Fibroblast of peridontal ligament (primary cell): ENCODE measurements at regions not wholly inside any gene's neighbourhood (a gene's known extent, or its start where the extent isn't known, plus 50 kb on each side); places are given as distances from the start of the nearest gene placed in this dataset.
"Not testable (repeated sequence)": the region's sequence is repeated elsewhere in the genome, so short reads cannot be mapped to it uniquely, and the experiment has no call there.

ENCODE experiments used
- DNase-seq: peaks from one replicate; pipeline ENCODE4 v3.0.0-alpha.2; 2010; ENCODE audit errors: extremely low read depth

- no peak for DNase-seq
Measured at GRCh38 chr9:75540185-75540584, 350.3 kb upstream of the PCSK5 start.

DNA sequence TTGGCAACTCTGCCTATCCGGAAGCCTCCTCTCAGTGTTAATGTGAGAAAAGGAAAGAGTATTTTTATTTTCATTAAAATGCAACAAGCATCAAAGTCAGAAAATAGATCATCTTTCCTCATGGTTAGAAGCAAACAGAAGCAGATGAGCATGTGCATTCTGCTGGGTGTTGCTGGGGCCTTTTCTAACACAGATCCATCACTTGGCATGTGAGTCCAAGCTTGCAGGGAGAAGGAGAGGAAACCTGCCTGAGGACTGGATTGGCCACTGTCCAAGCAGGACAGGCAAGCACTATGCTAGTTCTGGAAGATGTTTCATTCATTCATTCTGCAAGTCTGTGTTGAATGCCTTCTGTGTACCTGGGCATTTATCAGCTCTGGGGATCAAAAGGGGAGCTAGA is 348.7 kb upstream of the PCSK5 start:
- DNase-seq = no peak

- DNase-seq = no peak
Measured at GRCh38 chr9:75544815-75545214, 345.7 kb upstream of the PCSK5 start.

- DNase-seq = no peak
Measured at GRCh38 chr9:75545287-75545686, 345.2 kb upstream of the PCSK5 start.

- no peak for DNase-seq
Measured at GRCh38 chr9:75548871-75549270, 341.6 kb upstream of the PCSK5 start.

- DNase-seq = no peak
Measured at GRCh38 chr9:75551861-75552260, 338.6 kb upstream of the PCSK5 start.

GRCh38 chr9:75552941-75553340 is 337.5 kb upstream of the PCSK5 start:
- no peak for DNase-seq

- not testable (repeated sequence) for DNase-seq
Measured at GRCh38 chr9:75566813-75567212, 323.7 kb upstream of the PCSK5 start.

DNA sequence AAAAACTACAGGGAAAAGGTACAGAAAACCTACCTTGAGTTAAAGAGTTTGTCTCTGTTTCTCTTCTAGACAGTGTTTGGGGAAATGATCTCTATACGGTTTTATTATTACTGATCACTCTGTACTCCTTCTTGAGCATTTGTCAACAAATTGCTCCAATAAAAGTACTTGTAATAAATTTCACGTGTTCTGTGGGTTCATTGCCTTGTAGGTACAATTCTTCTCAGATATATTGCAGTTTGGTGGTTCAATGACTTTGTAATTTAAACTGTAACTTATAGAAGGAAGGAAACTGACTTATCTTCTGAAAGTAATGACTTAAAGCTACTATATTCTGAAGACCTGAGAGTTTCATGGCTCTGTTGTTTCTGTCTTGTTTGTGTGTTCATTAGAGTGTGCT is 319.9 kb upstream of the PCSK5 start:
- no peak for DNase-seq

DNA sequence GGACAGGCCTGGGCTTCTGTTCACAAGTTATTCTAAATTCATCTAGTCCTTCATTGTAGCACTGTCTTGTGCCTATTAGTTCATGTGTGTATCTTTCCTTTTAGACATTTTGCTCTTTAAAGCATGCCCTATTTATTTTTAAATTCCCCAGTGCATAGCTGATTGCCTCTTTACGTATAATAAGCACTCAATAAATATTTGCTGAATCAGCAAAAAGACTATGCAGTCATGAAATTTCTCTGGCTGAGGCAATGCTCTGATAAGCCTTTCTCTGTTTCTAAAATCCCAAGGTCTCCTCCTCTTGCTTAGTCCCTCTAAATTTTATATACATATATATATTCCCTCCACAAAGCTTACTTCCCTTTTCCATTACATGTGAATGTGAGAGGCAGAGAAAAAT is 315.9 kb upstream of the PCSK5 start:
- no peak for DNase-seq

DNA sequence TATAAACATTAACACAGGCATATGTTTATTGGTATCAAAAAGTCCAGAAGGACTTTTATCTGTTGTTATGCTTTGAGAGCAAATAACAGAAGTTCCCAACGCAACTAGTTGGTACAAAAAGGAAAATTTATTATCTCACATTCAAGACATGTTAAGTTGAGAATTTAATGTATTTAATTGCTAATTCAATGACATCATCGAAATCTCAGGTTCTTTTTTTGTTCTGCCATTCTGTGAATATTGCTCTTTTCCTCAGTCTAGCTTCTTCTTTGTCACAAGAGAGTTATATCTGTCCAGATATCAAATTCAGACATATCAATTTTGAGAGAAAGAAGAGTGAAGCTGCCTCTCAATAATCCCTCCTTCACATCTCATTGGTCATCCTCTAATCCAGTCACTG is 307.6 kb upstream of the PCSK5 start:
- no peak for DNase-seq

DNA sequence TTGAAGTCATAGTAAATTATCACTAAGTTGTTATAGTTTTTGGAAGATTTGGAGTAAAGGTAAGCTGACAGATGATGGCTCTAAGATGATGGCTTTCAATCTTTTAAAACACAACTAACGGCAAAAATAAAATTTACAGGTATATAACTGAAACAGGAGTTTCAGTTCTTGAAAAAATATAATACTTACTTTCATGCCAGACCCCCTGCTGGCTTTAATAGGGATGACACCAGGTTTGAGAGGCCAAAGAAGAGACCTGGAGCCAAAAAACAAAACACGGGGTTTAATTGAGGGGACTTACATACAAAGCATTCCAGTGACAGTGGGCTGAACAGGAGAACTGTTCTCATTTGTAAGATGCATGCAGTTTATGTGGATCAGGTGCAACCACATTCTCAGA is 301.7 kb upstream of the PCSK5 start:
- DNase-seq = no peak

GRCh38 chr9:75589497-75589896 is 301.0 kb upstream of the PCSK5 start:
- no peak for DNase-seq

DNA sequence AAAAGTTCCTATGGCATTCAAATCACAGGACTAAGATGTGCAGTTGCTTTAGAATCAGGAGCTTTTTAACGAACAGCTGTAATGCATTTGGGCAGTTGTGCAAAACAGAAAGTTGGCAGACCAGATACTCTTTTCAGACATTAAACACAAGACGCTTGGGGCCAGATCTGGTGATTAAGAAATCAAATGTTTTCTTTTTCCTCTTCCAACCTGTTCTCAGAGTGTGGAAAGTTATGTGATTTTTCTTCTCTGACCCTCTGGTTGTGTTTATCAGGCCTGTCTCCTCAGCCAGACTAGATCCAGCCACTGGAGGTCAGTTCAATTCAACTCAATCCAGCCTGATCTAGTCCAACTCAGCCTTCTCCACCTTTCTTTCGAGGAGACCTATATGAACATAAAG is 298.5 kb upstream of the PCSK5 start:
- DNase-seq = peak; percentile 0

DNA sequence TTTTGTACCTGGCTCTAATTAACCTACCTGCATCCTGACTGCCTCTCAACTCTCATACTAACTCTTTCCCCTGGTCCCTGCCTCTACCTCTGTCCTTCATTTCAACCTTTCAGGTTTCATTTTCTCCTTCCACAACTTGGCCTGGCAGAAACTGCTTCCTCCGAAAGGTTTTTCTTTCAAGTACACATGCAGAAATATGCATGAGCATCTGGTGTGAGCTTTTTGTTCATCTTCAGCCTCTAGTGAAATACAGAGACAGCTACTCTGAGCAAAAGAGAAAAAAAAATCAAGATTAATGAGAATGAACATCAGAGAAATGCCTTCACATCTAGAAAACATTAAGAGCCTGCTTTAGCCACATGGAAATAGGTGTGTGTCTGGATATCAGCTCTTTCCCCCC is 297.9 kb upstream of the PCSK5 start:
- DNase-seq = no peak

GRCh38 chr9:75593920-75594319 is 296.6 kb upstream of the PCSK5 start:
- DNase-seq = no peak

- DNase-seq = no peak
Measured at GRCh38 chr9:75599126-75599525, 291.3 kb upstream of the PCSK5 start.

- DNase-seq = no peak
Measured at GRCh38 chr9:75601280-75601679, 289.2 kb upstream of the PCSK5 start.

DNA sequence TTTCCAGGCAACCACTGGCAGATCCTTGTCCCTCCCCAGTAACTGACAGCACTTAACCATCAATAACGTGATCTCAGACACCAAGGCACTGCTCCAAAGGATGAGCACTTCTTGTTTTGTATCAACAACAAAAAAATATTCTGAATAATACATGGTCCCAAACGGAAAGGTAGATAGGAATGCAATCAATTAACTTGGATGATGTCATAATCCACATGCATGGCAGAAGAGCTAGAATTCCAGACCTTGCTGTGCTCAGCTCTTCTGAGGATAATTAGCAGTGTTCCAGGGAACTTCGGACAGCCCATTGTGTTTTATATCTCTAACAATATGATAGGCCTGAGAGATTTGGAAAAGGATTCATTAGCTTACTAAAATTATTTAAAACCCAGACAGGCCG is 288.4 kb upstream of the PCSK5 start:
- no peak for DNase-seq

- no peak for DNase-seq
Measured at GRCh38 chr9:75604661-75605060, 285.8 kb upstream of the PCSK5 start.

DNA sequence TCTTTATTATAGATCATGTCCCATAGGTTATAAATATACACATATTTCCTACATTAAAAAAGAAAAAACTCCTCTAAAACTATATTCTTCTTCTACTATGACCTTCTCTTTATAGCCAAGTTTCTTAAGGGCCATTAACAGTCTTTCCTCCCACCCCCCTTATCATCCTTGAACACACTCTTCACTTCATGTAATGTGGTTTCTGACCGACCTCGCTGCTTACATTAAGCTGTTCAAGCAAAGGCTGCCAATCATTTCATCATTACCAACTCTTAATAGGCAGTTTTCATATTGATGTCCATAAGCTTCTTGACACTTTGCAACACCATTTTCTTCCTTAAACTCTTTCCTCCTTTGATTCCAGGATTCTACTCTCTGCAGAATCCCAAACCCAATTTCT is 283.0 kb upstream of the PCSK5 start:
- DNase-seq = no peak

- DNase-seq = no peak
Measured at GRCh38 chr9:75609401-75609800, 281.1 kb upstream of the PCSK5 start.

DNA sequence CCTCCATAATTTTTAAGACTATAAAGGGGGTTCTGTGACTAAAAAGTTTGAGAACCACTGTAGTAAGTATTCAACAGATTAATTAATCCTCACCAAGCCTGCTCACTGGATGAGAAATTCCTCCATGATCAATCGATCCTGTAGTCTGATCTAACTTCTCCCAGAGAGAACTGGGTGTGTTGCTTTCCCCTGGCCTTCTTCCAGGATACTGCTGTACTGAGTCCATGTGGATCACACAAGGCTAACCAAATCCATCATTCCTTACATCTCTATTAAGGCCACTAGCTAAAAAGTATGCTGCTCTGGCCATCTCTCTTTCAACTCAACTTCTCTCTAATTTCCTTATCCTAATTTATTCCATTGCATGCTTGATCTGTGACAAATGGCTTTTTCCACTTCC is 280.2 kb upstream of the PCSK5 start:
- DNase-seq = no peak

GRCh38 chr9:75612205-75612604 is 278.3 kb upstream of the PCSK5 start:
- no peak for DNase-seq

DNA sequence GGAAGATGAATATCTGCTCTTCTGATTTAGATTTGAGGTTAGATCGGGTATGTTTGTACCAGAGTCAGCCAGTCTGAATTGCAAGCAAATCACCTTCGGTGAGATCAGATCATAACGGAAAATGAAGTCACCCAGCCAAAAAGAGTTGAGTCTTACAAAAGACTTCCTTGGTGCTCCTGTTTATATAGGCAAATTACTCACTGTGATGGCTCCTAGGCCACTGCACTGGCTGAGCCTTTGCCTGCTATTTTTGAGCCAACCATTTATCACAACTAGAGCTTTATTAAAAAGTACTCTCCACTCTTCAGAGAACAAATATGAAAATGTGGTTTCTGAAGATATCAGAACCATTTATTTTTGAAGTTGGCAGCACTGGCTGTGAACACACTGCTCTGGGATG is 277.7 kb upstream of the PCSK5 start:
- no peak for DNase-seq
